Neuronal stem cell (in vitro differentiated cells): ENCODE measurements at regions not wholly inside any gene's neighbourhood (a gene's known extent, or its start where the extent isn't known, plus 50 kb on each side); places are given as distances from the start of the nearest gene placed in this dataset.

Experiments
- DNase-seq: peaks from one replicate; pipeline ENCODE4 v3.0.0-alpha.2; 2013; ENCODE audit warnings: low spot score
- H2AFZ ChIP-seq: one replicate; pipeline ENCODE4 v1.6.1; 2013; ENCODE audit warnings: mild to moderate bottlenecking, low read length, inconsistent platforms
- H2AK5ac ChIP-seq: 2 replicates; pipeline ENCODE4 v1.6.1; 2013; ENCODE audit warnings: low read depth, mild to moderate bottlenecking, inconsistent platforms, low read length, moderate library complexity, mixed read lengths
- H2BK120ac ChIP-seq: 2 replicates; pipeline ENCODE4 v1.6.1; 2013; ENCODE audit warnings: low read depth, mild to moderate bottlenecking, inconsistent platforms, low read length, moderate library complexity, mixed read lengths
- H2BK12ac ChIP-seq: one replicate; pipeline ENCODE4 v1.6.1; 2013; ENCODE audit warnings: low read length, inconsistent platforms
- H2BK15ac ChIP-seq: 2 replicates; pipeline ENCODE4 v1.6.1; 2013; ENCODE audit warnings: mild to moderate bottlenecking, low read length, inconsistent platforms, mixed read lengths
- H2BK5ac ChIP-seq: one replicate; pipeline ENCODE4 v1.6.1; 2013; ENCODE audit warnings: inconsistent platforms, mild to moderate bottlenecking, low read length, moderate library complexity
- H3K14ac ChIP-seq: one replicate; pipeline ENCODE4 v1.6.1; 2013; ENCODE audit warnings: low read length, inconsistent platforms
- H3K18ac ChIP-seq: 2 replicates; pipeline ENCODE4 v1.6.1; 2013; ENCODE audit warnings: low read length, inconsistent platforms
- H3K23ac ChIP-seq: 2 replicates; pipeline ENCODE4 v1.6.1; 2013; ENCODE audit warnings: low read depth, mild to moderate bottlenecking, mixed read lengths, low read length, inconsistent platforms; ENCODE audit not compliant: poor library complexity
- H3K27ac ChIP-seq: replicated peaks from 3 replicates; pipeline ENCODE4 v1.5.1; 2013; ENCODE audit warnings: low read length, inconsistent platforms
- H3K27me3 ChIP-seq, 3 experiments: 2 replicates each; pipeline ENCODE4 v1.6.1; 2013; ENCODE audit warnings: low read length in 3 of 3, mild to moderate bottlenecking in 2 of 3, inconsistent platforms in 1 of 3, low read depth in 1 of 3, mixed read lengths in 1 of 3, moderate library complexity in 1 of 3; ENCODE audit not compliant: control insufficient read depth in 3 of 3, insufficient read depth in 3 of 3
- H3K36me3 ChIP-seq, 2 donors: replicated peaks in 1 of 2; 2 replicates each; pipeline ENCODE4 v1.6.1; 2013; ENCODE audit warnings: low read length in 2 of 2; ENCODE audit not compliant: control insufficient read depth in 2 of 2, insufficient read depth in 2 of 2
- H3K4ac ChIP-seq: 2 replicates; pipeline ENCODE4 v1.6.1; 2013; ENCODE audit warnings: inconsistent platforms, mild to moderate bottlenecking, low read length, moderate library complexity
- H3K4me1 ChIP-seq, 2 donors: 1 replicate in 1 of 2; 2 replicates in 1 of 2; pipeline ENCODE4 v1.6.1; 2013; ENCODE audit warnings: low read length in 2 of 2, low read depth in 1 of 2; ENCODE audit not compliant: control insufficient read depth in 2 of 2, insufficient read depth in 1 of 2
- H3K4me2 ChIP-seq: one replicate; pipeline ENCODE4 v1.6.1; 2013; ENCODE audit warnings: mild to moderate bottlenecking, low read length, inconsistent platforms; ENCODE audit not compliant: insufficient read depth, poor library complexity, severe bottlenecking
- H3K4me3 ChIP-seq, 2 donors: 2 replicates each; pipeline ENCODE4 v1.5.1; 2013; ENCODE audit warnings: low read length in 2 of 2, mild to moderate bottlenecking in 2 of 2, inconsistent platforms in 1 of 2, moderate library complexity in 1 of 2
- H3K79me1 ChIP-seq: one replicate; pipeline ENCODE4 v1.6.1; 2013; ENCODE audit warnings: low read depth, mild to moderate bottlenecking, inconsistent platforms, low read length, moderate library complexity
- H3K9ac ChIP-seq: one replicate; pipeline ENCODE4 v1.6.1; 2013; ENCODE audit warnings: mild to moderate bottlenecking, low read depth, low read length, inconsistent platforms; ENCODE audit not compliant: poor library complexity
- H3K9me3 ChIP-seq, 2 donors: replicated peaks in 1 of 2; 2 replicates each; pipeline versions ENCODE3 to v1.6.1; 2013; ENCODE audit warnings: low read length in 2 of 2, mild to moderate bottlenecking in 2 of 2, inconsistent platforms in 1 of 2, low read depth in 1 of 2, mixed read lengths in 1 of 2, moderate library complexity in 1 of 2; ENCODE audit not compliant: control insufficient read depth in 2 of 2, insufficient read depth in 1 of 2
- H4K8ac ChIP-seq: one replicate; pipeline ENCODE4 v1.6.1; 2013; ENCODE audit warnings: low read depth, mild to moderate bottlenecking, inconsistent platforms, low read length, moderate library complexity
- H4K91ac ChIP-seq: one replicate; pipeline ENCODE4 v1.6.1; 2013; ENCODE audit warnings: low read length, low read depth, mild to moderate bottlenecking, inconsistent platforms; ENCODE audit not compliant: poor library complexity
- WGBS, 2 donors: extraction: QIAGEN DNeasy Blood & Tissue Kit; methylation state at CpG; one replicate each; pipeline ENCODE4 v1.1.7; 2013; ENCODE audit warnings: missing lambda C conversion rate in 2 of 2, mixed read lengths in 1 of 2; ENCODE audit not compliant: insufficient read length in 2 of 2, insufficient replicate concordance in 1 of 2; ENCODE audit errors: extremely low coverage in 2 of 2; 5-methylcytosine and 5-hydroxymethylcytosine counted together

GRCh38 chr11:106231591-106231990 is 154.1 kb downstream of the AASDHPPT start:
- Histone ChIP-seq H3K4ac (no peak overlapping the region), H3K79me1 (no peaks in the 10 kb centered on the region), H4K8ac (no peak overlapping the region), H3K27ac (no peak overlapping the region), H3K14ac (no peak overlapping the region), H2AK5ac (no peak overlapping the region), H2BK12ac (no peak overlapping the region), H2BK5ac (no peak overlapping the region), H2AFZ (no peak overlapping the region), H3K23ac (no peak overlapping the region), H3K27me3 (peaks cover 0 to 2% (median 0%) of the 10 kb centered on the region in 3 experiments), H3K36me3 (no peaks in the 10 kb centered on the region), H3K9me3 (peaks cover 0 to 4% of the 10 kb centered on the region in 2 donors), H3K4me1 (no peaks in the 10 kb centered on the region), H3K18ac (no peak overlapping the region), H3K9ac (no peak overlapping the region), H2BK120ac (no peak overlapping the region), H4K91ac (no peak overlapping the region), H3K4me3 (no peak overlapping the region), H3K4me2 (no peak overlapping the region), H2BK15ac (no peak overlapping the region)
- WGBS, 2 donors: no CpG with 5 or more reads among the region's 2 CpGs
- no peak for DNase-seq

GRCh38 chr11:106233191-106233590 is 155.7 kb downstream of the AASDHPPT start:
- Histone ChIP-seq H3K4ac (no peak overlapping the region), H3K9me3 (peaks cover 0 to 3% of the 10 kb centered on the region in 2 donors), H2AFZ (no peak overlapping the region), H2BK12ac (no peak overlapping the region), H3K4me3 (no peak overlapping the region), H2AK5ac (no peak overlapping the region), H3K9ac (no peak overlapping the region), H3K18ac (no peak overlapping the region), H3K14ac (no peak overlapping the region), H3K79me1 (no peaks in the 10 kb centered on the region), H2BK120ac (no peak overlapping the region), H3K36me3 (no peaks in the 10 kb centered on the region), H4K91ac (no peak overlapping the region), H2BK15ac (no peak overlapping the region), H3K27me3 (peaks cover 0 to 2% (median 0%) of the 10 kb centered on the region in 3 experiments), H3K27ac (no peak overlapping the region), H3K4me2 (no peak overlapping the region), H2BK5ac (no peak overlapping the region), H4K8ac (no peak overlapping the region), H3K23ac (no peak overlapping the region), H3K4me1 (no peaks in the 10 kb centered on the region)
- no peak for DNase-seq
- no CpG with 5 or more reads among the region's 1 CpG for WGBS, 2 donors

- no peak overlapping the region for H3K18ac ChIP-seq
- H3K36me3 ChIP-seq: no peaks in the 10 kb centered on the region
- H3K4me1 ChIP-seq: no peaks in the 10 kb centered on the region
- no peaks in the 10 kb centered on the region for H3K9me3 ChIP-seq
- H3K4me2 ChIP-seq: no peak overlapping the region
- no peak for DNase-seq
- no peak overlapping the region for H3K9ac ChIP-seq
- H2BK12ac ChIP-seq: no peak overlapping the region
- H3K23ac ChIP-seq: no peak overlapping the region
- H3K14ac ChIP-seq: no peak overlapping the region
- no peak overlapping the region for H3K27ac ChIP-seq
- no peak overlapping the region for H2BK15ac ChIP-seq
- no peaks in the 10 kb centered on the region for H3K79me1 ChIP-seq
- H4K91ac ChIP-seq: no peak overlapping the region
- H2BK5ac ChIP-seq: no peak overlapping the region
- no peak overlapping the region for H2BK120ac ChIP-seq
- no peak overlapping the region for H2AK5ac ChIP-seq
- H3K4ac ChIP-seq: no peak overlapping the region
- WGBS, 2 donors: no CpG with 5 or more reads among the region's 3 CpGs
- H3K4me3 ChIP-seq: no peak overlapping the region
- no peak overlapping the region for H4K8ac ChIP-seq
- H2AFZ ChIP-seq: no peak overlapping the region
- peaks cover 0 to 2% (median 0%) of the 10 kb centered on the region in 3 experiments for H3K27me3 ChIP-seq
Observed at GRCh38 chr11:106234794-106235193, 157.3 kb downstream of the AASDHPPT start.

GRCh38 chr11:106236295-106236694 is 158.8 kb downstream of the AASDHPPT start:
- no peak overlapping the region for H4K8ac ChIP-seq
- H4K91ac ChIP-seq: no peak overlapping the region
- no peaks in the 10 kb centered on the region for H3K79me1 ChIP-seq
- no peak overlapping the region for H3K18ac ChIP-seq
- no peak overlapping the region for H2AK5ac ChIP-seq
- no peaks in the 10 kb centered on the region for H3K9me3 ChIP-seq
- H3K27ac ChIP-seq: no peak overlapping the region
- no peak overlapping the region for H2BK120ac ChIP-seq
- H3K4me1 ChIP-seq: no peaks in the 10 kb centered on the region
- peaks cover 0 to 2% (median 0%) of the 10 kb centered on the region in 3 experiments for H3K27me3 ChIP-seq
- no peak overlapping the region for H2BK12ac ChIP-seq
- no peak overlapping the region for H2BK5ac ChIP-seq
- no peak for DNase-seq
- no peak overlapping the region for H3K4me2 ChIP-seq
- H3K4ac ChIP-seq: no peak overlapping the region
- H3K36me3 ChIP-seq: no peaks in the 10 kb centered on the region
- H3K9ac ChIP-seq: no peak overlapping the region
- H3K14ac ChIP-seq: no peak overlapping the region
- H3K4me3 ChIP-seq: no peak overlapping the region
- WGBS, 2 donors: no CpG with 5 or more reads among the region's 2 CpGs
- H2BK15ac ChIP-seq: no peak overlapping the region
- H2AFZ ChIP-seq: no peak overlapping the region
- no peak overlapping the region for H3K23ac ChIP-seq
